ENCODE measurements at regions not wholly inside any gene's neighbourhood (a gene's known extent, or its start where the extent isn't known, plus 50 kb on each side); places are given as distances from the start of the nearest gene placed in this dataset.

GRCh38 chr6:120916844-120917243, 417.4 kb downstream of the TBC1D32 start:
- intact Hi-C loops (cut with micrococcal nuclease): no loop called here
- no peak for FAIRE-seq
- TF ChIP-seq CBX5 (IDR thresholded peaks at IDR 0.05; ENCODE audit: borderline replicate concordance, low read depth) (no peak), ZNF766 (CRISPR knock-in tag; conservative IDR thresholded peaks at IDR 0.05) (no peak), CBX1 (IDR thresholded peaks at IDR 0.05; ENCODE audit: low read depth) (no peak), ZNF146 (CRISPR knock-in tag; IDR thresholded peaks at IDR 0.05; ENCODE audit: unreplicated experiment) (no peak), THAP12 (CRISPR knock-in tag; IDR thresholded peaks at IDR 0.05) (no peak)

More at GRCh38 chr6:120916844-120917243, 417.4 kb downstream of the TBC1D32 start:
- in situ Hi-C loops (cut with MboI): no loop called here
- ChIA-PET POLR2A (no interaction called here), CTCF (ENCODE audit: low intra/inter-chr PET ratio) (no interaction called here)
- no peaks in the 10 kb centered on the region for H4K20me1 ChIP-seq (replicated peaks; ENCODE audit: control insufficient read depth, insufficient read depth, low read length)
- no TSS peak for BruUV-seq (replicated peaks)
- H3K27me3 ChIP-seq (ENCODE audit: control insufficient read depth in 2 of 2, insufficient read depth in 2 of 2, low read length in 2 of 2): no peaks in the 10 kb centered on the region
- no peaks in the 10 kb centered on the region for H3K36me3 ChIP-seq (ENCODE audit: control insufficient read depth, insufficient read depth, low read length)
- H3K27ac ChIP-seq (ENCODE audit: extremely low read depth, low read depth, low read length): no peak overlapping the region
- 0% methylated on average over 2 of the region's 2 CpGs for WGBS (ENCODE audit: insufficient coverage, low coverage, missing lambda C conversion rate)
- no peak for DNase-seq (ENCODE audit: extremely low read depth in 1 of 4, low spot score in 3 of 4)
- H3K9me1 ChIP-seq (ENCODE audit: control insufficient read depth, insufficient read depth, low read length): no peaks in the 10 kb centered on the region
- no peak overlapping the region for H3K4me3 ChIP-seq
- H2AFZ ChIP-seq (ENCODE audit: low read depth, low read length): no peak overlapping the region
- H3K4me1 ChIP-seq (replicated peaks in 1 of 2; ENCODE audit: control insufficient read depth in 2 of 2, insufficient read depth in 2 of 2, low read length in 2 of 2): no peaks in the 10 kb centered on the region
- no peaks in the 10 kb centered on the region for H3K9me3 ChIP-seq (replicated peaks; ENCODE audit: control insufficient read depth, insufficient read depth, low read depth, low read length)
- ATAC-seq: no peak
- H3K9ac ChIP-seq (ENCODE audit: insufficient read depth in 1 of 2, low read depth in 2 of 2, low read length in 2 of 2): no peak overlapping the region
- no peaks in the 10 kb centered on the region for H3K79me2 ChIP-seq (ENCODE audit: control insufficient read depth, insufficient read depth, low read length)
- no peak overlapping the region for H3K4me2 ChIP-seq (ENCODE audit: insufficient read depth, low read length)
